Left lobe of liver (tissue), 2 donors: ENCODE measurements at regions not wholly inside any gene's neighbourhood (a gene's known extent, or its start where the extent isn't known, plus 50 kb on each side); places are given as distances from the start of the nearest gene placed in this dataset.
A peak's percentile ranks its signal among the peaks of the same experiment; 100 is the strongest.

Experiments
- ATAC-seq: fragments of 200-7000 bp; cut with Tn5 transposase; one replicate; pipeline ENCODE4 v1.9.1; 2020; ENCODE audit warnings: mild to moderate bottlenecking, moderate library complexity
- DNase-seq: peaks from one replicate; pipeline ENCODE4 v3.0.0-alpha.2; 2020; ENCODE audit warnings: low spot score
- donor health status: DM: no; HTN: no; CAD: no; lungs with moderate emphysema.
- donor health status: DM: no; HTN: yes; CAD: no.

DNA sequence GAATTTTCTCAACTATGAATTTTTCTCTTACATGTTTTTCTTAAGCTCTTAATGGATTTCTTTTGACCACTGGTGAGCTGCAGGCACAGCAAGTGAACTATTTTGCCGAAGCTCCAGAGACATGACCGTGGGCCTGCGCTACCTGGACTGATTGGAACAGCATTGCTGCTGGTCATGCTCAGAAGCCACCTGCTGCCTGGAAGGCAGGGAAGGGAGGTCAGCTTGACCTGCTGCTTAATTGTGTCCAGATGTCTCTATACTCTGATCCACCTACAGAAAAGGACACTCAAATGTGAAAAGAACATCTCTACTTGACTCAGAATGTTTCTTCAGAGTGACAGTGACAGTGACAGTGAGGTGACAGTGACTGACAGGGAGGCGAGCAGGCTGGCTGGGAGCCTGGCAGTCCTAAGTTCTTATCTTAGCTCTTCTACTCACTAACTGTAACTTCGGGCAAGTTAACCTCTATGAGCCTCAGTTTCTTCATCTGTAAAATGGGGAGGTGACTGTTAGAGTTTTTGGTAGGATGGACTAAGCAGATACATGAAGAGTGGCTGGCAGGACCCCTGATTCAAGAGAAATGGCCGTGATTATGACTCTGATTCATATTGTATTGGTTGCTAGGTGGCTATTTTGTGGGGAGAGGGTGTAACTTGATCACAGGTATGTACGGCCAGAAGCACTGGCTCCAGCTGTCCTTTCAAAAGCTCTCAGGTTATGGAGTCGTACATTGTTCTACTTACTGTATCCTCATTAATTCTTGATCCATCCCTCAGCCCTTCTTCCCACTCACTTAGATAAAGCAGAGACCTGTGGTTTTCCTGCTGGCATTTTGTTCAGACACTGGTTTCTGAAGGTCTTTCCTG lies 54.8 kb upstream of the DLG1 start:
- ATAC-seq = no peak
- DNase-seq = no peak

DNA sequence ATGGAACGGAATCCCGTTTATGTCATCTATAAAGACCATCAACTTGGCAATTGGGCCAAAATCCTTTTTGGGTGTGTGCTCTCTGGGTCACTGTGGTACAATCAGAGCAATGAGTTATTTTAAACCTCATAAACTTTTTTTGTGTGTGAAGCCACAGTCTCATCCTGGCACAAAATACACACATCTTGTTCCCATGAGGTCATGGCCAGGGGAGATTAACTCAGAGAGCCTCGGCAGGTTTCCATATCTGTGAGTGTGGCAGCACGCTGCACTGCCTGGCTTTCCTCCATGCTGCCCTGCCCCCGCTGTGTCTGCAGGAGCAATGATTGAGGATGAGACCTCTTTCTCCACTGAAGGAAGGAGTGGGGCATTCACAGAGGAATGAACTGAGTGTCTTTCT lies 54.0 kb upstream of the DLG1 start:
- ATAC-seq (peak; percentile 57), DNase-seq (no peak)

DNA sequence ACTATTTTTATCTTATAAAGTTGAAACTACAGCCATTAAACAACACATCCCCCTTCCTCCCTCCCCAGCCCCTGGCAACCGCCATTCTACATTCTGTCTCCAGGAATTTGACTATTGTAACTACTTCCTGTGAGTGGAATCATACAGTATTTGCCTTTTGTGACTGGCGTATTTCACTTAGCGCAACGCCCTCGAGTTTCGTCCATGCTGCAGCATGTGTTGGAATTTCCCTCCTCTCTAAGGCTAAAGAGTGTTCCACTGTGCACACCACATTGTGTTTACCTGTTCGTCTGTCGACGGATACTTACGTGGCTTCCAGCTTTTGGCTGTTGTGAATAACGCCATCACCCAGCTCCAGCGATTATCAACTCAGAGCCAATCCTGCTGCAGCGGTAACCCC lies 52.0 kb upstream of the DLG1 start:
- DNase-seq (no peak), ATAC-seq (no peak)

DNA sequence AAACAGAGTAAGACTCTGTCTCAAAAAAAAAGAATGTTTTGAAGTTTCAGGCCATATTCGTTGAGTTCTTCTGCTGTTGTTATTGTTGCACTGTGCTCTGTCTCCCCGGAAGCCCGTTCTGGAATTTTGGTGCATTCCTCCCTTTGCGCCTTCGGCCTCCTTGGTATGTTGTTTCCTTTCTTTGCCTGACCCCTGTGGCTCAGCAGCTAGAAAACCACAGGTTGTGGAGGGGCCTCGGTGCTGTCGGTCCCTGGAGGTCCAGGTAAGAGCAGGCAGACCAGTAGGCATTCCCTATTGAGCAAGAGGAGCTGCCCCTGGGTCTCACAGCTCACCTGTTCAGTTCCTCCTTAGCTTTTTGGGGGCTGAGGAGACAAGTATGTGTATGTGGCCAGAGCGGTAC lies 51.0 kb upstream of the DLG1 start:
- ATAC-seq (no peak), DNase-seq (no peak)
